Transverse colon (tissue), 4 donors: ENCODE measurements at regions not wholly inside any gene's neighbourhood (a gene's known extent, or its start where the extent isn't known, plus 50 kb on each side); places are given as distances from the start of the nearest gene placed in this dataset.

Source experiments
- DNase-seq: peaks from one replicate; pipeline ENCODE4 v3.0.0-alpha.2; 2019
- H3K27ac ChIP-seq, 4 donors: fragments of 200-600 bp; sonication (generic); 2 replicates each; pipeline ENCODE4 v1.5.1; 2016 to 2018; ENCODE audit warnings: inconsistent platforms in 4 of 4
- H3K27me3 ChIP-seq: fragments of 200-600 bp; sonication (generic); 2 replicates; pipeline ENCODE4 v1.5.1; 2017; ENCODE audit warnings: inconsistent platforms
- H3K36me3 ChIP-seq, 4 donors: fragments of 200-600 bp; sonication (generic); 2 replicates each; pipeline ENCODE4 v1.5.1; 2017 to 2019; ENCODE audit warnings: inconsistent platforms in 4 of 4
- H3K4me1 ChIP-seq, 4 donors: fragments of 200-600 bp; sonication (generic); 2 replicates each; pipeline ENCODE4 v1.5.1; 2017 to 2020; ENCODE audit warnings: inconsistent platforms in 4 of 4
- H3K4me3 ChIP-seq, 4 donors: fragments of 200-600 bp; sonication (generic); 1 replicate in 1 of 4; 2 replicates in 3 of 4; pipeline versions ENCODE4 v1.5.1 to v1.6.1; 2017 to 2019; ENCODE audit warnings: inconsistent platforms in 4 of 4
- H3K9me3 ChIP-seq, 2 donors: fragments of 200-600 bp; sonication (generic); 2 replicates each; pipeline ENCODE4 v1.5.1; 2017 to 2019; ENCODE audit warnings: inconsistent platforms in 2 of 2
- EP300 ChIP-seq: sonication (generic); formaldehyde crosslinking; IDR thresholded peaks from one replicate; pipeline ENCODE4 v1.6.1; 2017; ENCODE audit warnings: antibody characterized with exemption, low read depth
- POLR2A ChIP-seq: fragments of 450-650 bp; IDR thresholded peaks from one replicate; pipeline ENCODE4 v1.6.1; 2016; ENCODE audit warnings: antibody characterized with exemption, mild to moderate bottlenecking, moderate library complexity
- POLR2AphosphoS5 ChIP-seq, 3 donors: sonication (generic); formaldehyde crosslinking; IDR thresholded peaks; one replicate each; pipeline ENCODE4 v1.6.1; 2016; ENCODE audit warnings: antibody characterized with exemption in 3 of 3
- WGBS, 2 donors: methylation state at CpG; one replicate each; pipeline ENCODE4 v1.1.5; 2018; ENCODE audit warnings: low coverage in 1 of 2; 5-methylcytosine and 5-hydroxymethylcytosine counted together
- in situ Hi-C, 4 donors: fragments of 200-750 bp; cut with MboI; loops; one replicate each; pipeline versions ENCODE4 v1.15.0 to v1.15.1; 2017; ENCODE audit warnings: low sequenced_read_pairs in 3 of 4, low pct_ligation_motif_present in 1 of 4, low pct_unique_long_range_greater_than_20kb in 1 of 4
- intact Hi-C: fragments of 100-400 bp; cut with DNase I; formaldehyde crosslinking; loops from one replicate; pipeline ENCODE4 v1.15.1; 2023; ENCODE audit warnings: low total_unique reads
- TF ChIP-seq, protein P1 (sequence below), 5 experiments: fragments of 200-600 bp in 3 of 5; fragments of 450-650 bp in 2 of 5; sonication (generic) in 3 of 5; IDR thresholded peaks; 1 replicate in 2 of 5; 2 replicates in 3 of 5; pipeline ENCODE4 v1.5.1; 2016 to 2017; ENCODE audit warnings: antibody characterized with exemption in 5 of 5, inconsistent platforms in 3 of 5, mild to moderate bottlenecking in 2 of 5, moderate library complexity in 1 of 5

DNA sequence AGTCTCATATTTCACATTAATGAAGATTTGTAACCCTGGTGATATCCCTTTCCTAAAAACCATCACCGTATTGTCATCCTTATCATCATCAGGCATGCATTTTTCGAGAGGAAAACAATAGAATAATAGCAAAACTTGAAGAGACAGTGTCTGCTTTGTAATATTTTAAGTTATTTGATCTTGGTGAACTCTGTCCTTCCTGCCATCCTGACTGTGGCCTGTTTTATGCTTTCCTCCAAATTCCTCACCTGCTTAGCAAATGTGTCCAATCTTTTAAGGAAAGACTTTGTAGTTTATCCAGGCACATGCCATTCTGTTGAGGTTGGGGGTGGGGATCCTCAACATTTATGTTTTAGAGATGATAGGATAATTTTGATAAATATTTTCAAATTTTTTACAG, 306.1 kb upstream of the COL8A1 start:
- Histone ChIP-seq H3K36me3 (no peaks in the 10 kb centered on the region), H3K4me1 (no peaks in the 10 kb centered on the region), H3K27me3 (no peaks in the 10 kb centered on the region), H3K27ac (no peak overlapping the region), H3K4me3 (no peak overlapping the region), H3K9me3 (no peaks in the 10 kb centered on the region)
- TF ChIP-seq, protein P1, sequence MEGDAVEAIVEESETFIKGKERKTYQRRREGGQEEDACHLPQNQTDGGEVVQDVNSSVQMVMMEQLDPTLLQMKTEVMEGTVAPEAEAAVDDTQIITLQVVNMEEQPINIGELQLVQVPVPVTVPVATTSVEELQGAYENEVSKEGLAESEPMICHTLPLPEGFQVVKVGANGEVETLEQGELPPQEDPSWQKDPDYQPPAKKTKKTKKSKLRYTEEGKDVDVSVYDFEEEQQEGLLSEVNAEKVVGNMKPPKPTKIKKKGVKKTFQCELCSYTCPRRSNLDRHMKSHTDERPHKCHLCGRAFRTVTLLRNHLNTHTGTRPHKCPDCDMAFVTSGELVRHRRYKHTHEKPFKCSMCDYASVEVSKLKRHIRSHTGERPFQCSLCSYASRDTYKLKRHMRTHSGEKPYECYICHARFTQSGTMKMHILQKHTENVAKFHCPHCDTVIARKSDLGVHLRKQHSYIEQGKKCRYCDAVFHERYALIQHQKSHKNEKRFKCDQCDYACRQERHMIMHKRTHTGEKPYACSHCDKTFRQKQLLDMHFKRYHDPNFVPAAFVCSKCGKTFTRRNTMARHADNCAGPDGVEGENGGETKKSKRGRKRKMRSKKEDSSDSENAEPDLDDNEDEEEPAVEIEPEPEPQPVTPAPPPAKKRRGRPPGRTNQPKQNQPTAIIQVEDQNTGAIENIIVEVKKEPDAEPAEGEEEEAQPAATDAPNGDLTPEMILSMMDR (IDR thresholded peaks at IDR 0.05): no peak
- TF ChIP-seq EP300 (no peak), POLR2AphosphoS5 (IDR thresholded peaks at IDR 0.05) (no peak), POLR2A (no peak)
- in situ Hi-C loops (no loop called here), intact Hi-C loops (no loop called here)
- WGBS, 2 donors: 65 to 67% methylated on average over 2 of the region's 2 CpGs
- DNase-seq: no peak

GRCh38 chr3:99330924-99331532, 307.4 kb upstream of the COL8A1 start:
- Histone ChIP-seq H3K27me3 (no peaks in the 10 kb centered on the region), H3K4me3 (no peak overlapping the region), H3K36me3 (no peaks in the 10 kb centered on the region), H3K27ac (no peak overlapping the region), H3K4me1 (no peaks in the 10 kb centered on the region), H3K9me3 (no peaks in the 10 kb centered on the region)
- WGBS, 2 donors: 83 to 100% methylated on average over 1 of the region's 1 CpG
- in situ Hi-C loops: no loop called here
- TF ChIP-seq, protein P1 (IDR thresholded peaks at IDR 0.05): no peak
- no peak for TF ChIP-seq POLR2A
- no peak for TF ChIP-seq EP300
- no peak for TF ChIP-seq POLR2AphosphoS5 (IDR thresholded peaks at IDR 0.05)
- DNase-seq: no peak
- intact Hi-C loops: no loop called here

- Histone ChIP-seq H3K9me3 (no peaks in the 10 kb centered on the region), H3K36me3 (no peaks in the 10 kb centered on the region), H3K4me3 (no peak overlapping the region), H3K4me1 (no peaks in the 10 kb centered on the region), H3K27ac (no peak overlapping the region), H3K27me3 (no peaks in the 10 kb centered on the region)
- TF ChIP-seq, protein P1 (IDR thresholded peaks at IDR 0.05): no peak
- TF ChIP-seq EP300 (no peak), POLR2AphosphoS5 (IDR thresholded peaks at IDR 0.05) (no peak), POLR2A (no peak)
- in situ Hi-C loops: no loop called here
- DNase-seq: no peak
- intact Hi-C loops: no loop called here
- 14 to 50% methylated on average over 1 to 2 of the region's 2 CpGs for WGBS, 2 donors
Measured at GRCh38 chr3:99330281-99330680, 308.1 kb upstream of the COL8A1 start.

DNA sequence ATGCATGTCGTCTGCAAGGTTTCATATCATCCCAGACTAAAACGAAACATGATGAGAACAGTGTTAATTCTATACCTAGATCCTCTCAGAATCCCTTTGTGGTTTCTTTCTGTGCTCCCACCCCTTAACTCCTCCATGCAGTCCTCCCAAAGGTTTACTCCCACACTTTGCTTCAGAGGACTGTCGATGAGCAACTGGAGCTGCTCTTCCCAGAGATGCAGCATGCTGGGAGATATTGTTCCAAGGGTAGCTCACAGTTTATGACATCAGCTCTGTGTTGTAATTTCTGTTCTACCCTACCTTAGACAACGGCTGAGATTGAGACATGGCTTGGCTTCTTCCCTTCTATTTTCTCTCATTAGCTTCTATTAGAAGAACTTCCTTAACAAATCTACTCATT, 313.0 kb upstream of the COL8A1 start:
- H3K4me3 ChIP-seq: no peak overlapping the region
- TF ChIP-seq POLR2AphosphoS5 (IDR thresholded peaks at IDR 0.05) (no peak), POLR2A (no peak), EP300 (no peak)
- TF ChIP-seq, protein P1 (IDR thresholded peaks at IDR 0.05): no peak
- no peak for DNase-seq
- in situ Hi-C loops (no loop called here), intact Hi-C loops (no loop called here)
- H3K4me1 ChIP-seq: peaks cover 0 to 3% (median 0%) of the 10 kb centered on the region in 4 donors
- no peaks in the 10 kb centered on the region for H3K36me3 ChIP-seq
- no peaks in the 10 kb centered on the region for H3K27me3 ChIP-seq
- WGBS, 2 donors: 44 to 53% methylated on average over 4 of the region's 4 CpGs
- no peaks in the 10 kb centered on the region for H3K9me3 ChIP-seq
- H3K27ac ChIP-seq: no peak overlapping the region
